GM18867 (cell line): ENCODE measurements at regions not wholly inside any gene's neighbourhood (a gene's known extent, or its start where the extent isn't known, plus 50 kb on each side); places are given as distances from the start of the nearest gene placed in this dataset.
"Not testable (repeated sequence)": the region's sequence is repeated elsewhere in the genome, so short reads cannot be mapped to it uniquely, and the experiment has no call there.

Source experiments
- ATAC-seq: cut with Tn5 transposase; IDR thresholded peaks from one replicate; pipeline ENCODE4 v1.9.1; 2021; ENCODE audit warnings: mild to moderate bottlenecking, moderate library complexity; ENCODE audit not compliant: unreplicated experiment

GRCh38 chr3:78076379-78076778 lies 1036.5 kb downstream of the ROBO2 start:
- ATAC-seq: no peak

GRCh38 chr3:78077178-78077577 lies 1037.3 kb downstream of the ROBO2 start:
- ATAC-seq: no peak

GRCh38 chr3:78077842-78078241 lies 1037.9 kb downstream of the ROBO2 start:
- no peak for ATAC-seq

GRCh38 chr3:78079514-78079913 lies 1039.6 kb downstream of the ROBO2 start:
- ATAC-seq: no peak

GRCh38 chr3:78086150-78086549 lies 1046.3 kb downstream of the ROBO2 start:
- no peak for ATAC-seq

- no peak for ATAC-seq
Measured at GRCh38 chr3:78087134-78087533, 1047.2 kb downstream of the ROBO2 start.

- ATAC-seq: no peak
Measured at GRCh38 chr3:78088006-78088405, 1048.1 kb downstream of the ROBO2 start.

GRCh38 chr3:78090382-78090781 lies 1050.5 kb downstream of the ROBO2 start:
- no peak for ATAC-seq

GRCh38 chr3:78091478-78092119 lies 1051.7 kb downstream of the ROBO2 start:
- ATAC-seq: no peak

GRCh38 chr3:78092574-78092973 lies 1052.7 kb downstream of the ROBO2 start:
- not testable (repeated sequence) for ATAC-seq

- ATAC-seq: no peak
Measured at GRCh38 chr3:78096488-78097255, 1056.8 kb downstream of the ROBO2 start.

- ATAC-seq: no peak
Measured at GRCh38 chr3:78098367-78098766, 1058.5 kb downstream of the ROBO2 start.

GRCh38 chr3:78101384-78101783 lies 1061.5 kb downstream of the ROBO2 start:
- ATAC-seq: no peak

GRCh38 chr3:78108269-78108961 lies 1068.5 kb downstream of the ROBO2 start:
- not testable (repeated sequence) for ATAC-seq

GRCh38 chr3:78112291-78113010 lies 1072.6 kb downstream of the ROBO2 start:
- ATAC-seq: no peak

GRCh38 chr3:78115983-78116382 lies 1076.1 kb downstream of the ROBO2 start:
- ATAC-seq: no peak

GRCh38 chr3:78116874-78117273 lies 1077.0 kb downstream of the ROBO2 start:
- ATAC-seq: no peak

GRCh38 chr3:78123058-78123457 lies 1083.2 kb downstream of the ROBO2 start:
- no peak for ATAC-seq

GRCh38 chr3:78129707-78130106 lies 1089.8 kb downstream of the ROBO2 start:
- ATAC-seq: no peak

- no peak for ATAC-seq
Measured at GRCh38 chr3:78130741-78131290, 1090.9 kb downstream of the ROBO2 start.

GRCh38 chr3:78134496-78134895 lies 1094.6 kb downstream of the ROBO2 start:
- ATAC-seq: no peak
